ENCODE measurements at regions not wholly inside any gene's neighbourhood (a gene's known extent, or its start where the extent isn't known, plus 50 kb on each side); places are given as distances from the start of the nearest gene placed in this dataset.

DNA sequence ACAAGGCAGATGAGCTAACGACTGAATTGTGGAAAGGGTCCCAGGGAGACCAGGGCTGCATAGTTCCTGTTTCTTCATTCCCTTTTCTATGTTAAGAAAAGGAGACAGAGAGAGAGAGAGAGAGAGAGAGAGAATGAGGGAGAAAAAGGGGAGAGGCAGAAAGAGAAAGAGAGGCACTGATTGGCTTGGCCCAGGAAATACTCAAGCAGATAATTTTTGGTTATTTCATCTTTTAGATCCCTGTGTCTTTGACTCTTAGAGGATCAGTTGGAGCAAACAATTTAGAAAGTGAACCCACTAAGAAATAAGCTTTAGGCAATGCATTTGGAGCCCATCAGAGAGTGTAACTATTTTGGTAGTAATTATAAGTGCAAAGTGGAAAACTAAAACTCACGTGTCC is 103.4 kb downstream of the CEP44 start:
- TF ChIP-seq POLR2A (IDR thresholded peaks at IDR 0.05; ENCODE audit: low read depth, low read length) (no peak), TAF1 (IDR thresholded peaks at IDR 0.05; ENCODE audit: low read depth, low read length) (no peak)

All from GM12891 (cell line).